Adrenal gland (tissue), 9 donors: ENCODE measurements at regions not wholly inside any gene's neighbourhood (a gene's known extent, or its start where the extent isn't known, plus 50 kb on each side); places are given as distances from the start of the nearest gene placed in this dataset.

Experiments used
- DNase-seq, 7 donors: peaks; one replicate each; pipeline ENCODE4 v3.0.0-alpha.2; 2019 to 2020
- H3K27ac ChIP-seq, 5 donors: fragments of 200-600 bp; sonication (generic) in 4 of 5; 1 replicate in 3 of 5; 2 replicates in 2 of 5; pipeline versions ENCODE4 v1.5.1 to v1.8.0; 2016 to 2020; ENCODE audit warnings: mild to moderate bottlenecking in 1 of 5
- H3K27me3 ChIP-seq: fragments of 200-600 bp; 2 replicates; pipeline ENCODE4 v1.8.0; 2021
- H3K36me3 ChIP-seq, 2 donors: fragments of 200-600 bp; replicated peaks in 1 of 2; 1 replicate in 1 of 2; 2 replicates in 1 of 2; pipeline versions ENCODE4 v1.5.1 to v1.8.0; 2018 to 2022
- H3K4me1 ChIP-seq, 2 donors: fragments of 200-600 bp; replicated peaks in 1 of 2; 1 replicate in 1 of 2; 2 replicates in 1 of 2; pipeline versions ENCODE4 v1.5.1 to v1.8.0; 2018 to 2021
- H3K4me3 ChIP-seq, 4 donors: fragments of 200-600 bp; sonication (generic) in 3 of 4; one replicate each; pipeline ENCODE4 v1.5.1; 2016 to 2018
- H3K9me3 ChIP-seq, 3 donors: fragments of 200-600 bp; sonication (generic) in 1 of 3; replicated peaks in 1 of 3; 1 replicate in 2 of 3; 2 replicates in 1 of 3; pipeline versions ENCODE4 v1.5.1 to v1.8.0; 2016 to 2021
- CTCF ChIP-seq, 6 experiments: fragments of 450-650 bp in 4 of 6; fragments of 200-600 bp in 2 of 6; sonication (generic) in 1 of 6; IDR thresholded peaks; 1 replicate in 5 of 6; 2 replicates in 1 of 6; pipeline versions ENCODE4 v1.5.1 to v1.8.0; 2016 to 2021; ENCODE audit warnings: antibody characterized with exemption in 6 of 6, mild to moderate bottlenecking in 2 of 6, moderate library complexity in 1 of 6
- POLR2A ChIP-seq, 2 donors: fragments of 450-650 bp; IDR thresholded peaks; one replicate each; pipeline ENCODE4 v1.6.1; 2017; ENCODE audit warnings: antibody characterized with exemption in 2 of 2, mild to moderate bottlenecking in 2 of 2, moderate library complexity in 1 of 2
- WGBS, 4 donors: extraction: QIAGEN DNeasy Blood & Tissue Kit in 2 of 4; methylation state at CpG; one replicate each; pipeline versions ENCODE4 v1.1.5 to v1.1.7; 2013 to 2017; 5-methylcytosine and 5-hydroxymethylcytosine counted together
- intact Hi-C, 2 donors: fragments of 100-400 bp; cut with DNase I; formaldehyde crosslinking; loops; one replicate each; pipeline versions ENCODE4 v1.14.1 to v1.15.0; 2022 to 2023
- donor health status: healthy with polysubstance abuse.
- donor health status: Bipolar disorder and iron deficiency.
- donor health status: DM: yes; HTN: yes; CAD: no.
- donor health status: DM: no; HTN: no; CAD: no.
- donor health status: DM: no; HTN: no; CAD: no.

GRCh38 chr7:156466955-156467625 is 173.5 kb upstream of the RNF32 start:
- H3K9me3 ChIP-seq, result no peaks in the 10 kb centered on the region
- no peaks in the 10 kb centered on the region for H3K4me1 ChIP-seq
- TF ChIP-seq POLR2A (IDR thresholded peaks at IDR 0.05), result no peak
- TF ChIP-seq CTCF (IDR thresholded peaks at IDR 0.05), result no peak
- intact Hi-C loops, result loop anchor here in 1 of 2 donors (5.0 kb wide), 1 partner anchor 655 kb away; the partner anchor contains the start of gene SHH
- H3K27me3 ChIP-seq, result no peaks in the 10 kb centered on the region
- no peak overlapping the region for H3K27ac ChIP-seq
- no peaks in the 10 kb centered on the region for H3K36me3 ChIP-seq
- DNase-seq, result no peak
- H3K4me3 ChIP-seq, result no peak overlapping the region
- 76 to 85% (median 79%) methylated on average over 10 to 11 of the region's 11 CpGs for WGBS, 4 donors

GRCh38 chr7:156466272-156466671 is 174.3 kb upstream of the RNF32 start:
- DNase-seq, result no peak
- no peaks in the 10 kb centered on the region for H3K36me3 ChIP-seq
- no peak overlapping the region for H3K27ac ChIP-seq
- TF ChIP-seq POLR2A (IDR thresholded peaks at IDR 0.05), result no peak
- TF ChIP-seq CTCF (IDR thresholded peaks at IDR 0.05), result no peak
- WGBS, 4 donors, result 69 to 75% (median 72%) methylated on average over 13 of the region's 13 CpGs
- no peaks in the 10 kb centered on the region for H3K9me3 ChIP-seq
- H3K4me3 ChIP-seq, result no peak overlapping the region
- no peaks in the 10 kb centered on the region for H3K27me3 ChIP-seq
- H3K4me1 ChIP-seq, result no peaks in the 10 kb centered on the region
- intact Hi-C loops, result loop anchor here in 1 of 2 donors (5.0 kb wide), 1 partner anchor 654 kb away; the partner anchor contains the start of gene SHH

- Histone ChIP-seq H3K9me3 (no peaks in the 10 kb centered on the region), H3K27ac (no peak overlapping the region), H3K36me3 (no peaks in the 10 kb centered on the region), H3K4me1 (no peaks in the 10 kb centered on the region), H3K4me3 (no peak overlapping the region), H3K27me3 (no peaks in the 10 kb centered on the region)
- intact Hi-C loops, result loop anchor here in 1 of 2 donors (5.0 kb wide), 1 partner anchor 653 kb away; the partner anchor contains the start of gene SHH
- no peak for TF ChIP-seq CTCF (IDR thresholded peaks at IDR 0.05)
- no peak for TF ChIP-seq POLR2A (IDR thresholded peaks at IDR 0.05)
- DNase-seq, result peak in 1 of 7 donors; percentile 15
- 81 to 91% (median 83%) methylated on average over 10 of the region's 10 CpGs for WGBS, 4 donors
Observed at GRCh38 chr7:156465186-156465585, 175.4 kb upstream of the RNF32 start.

GRCh38 chr7:156464339-156464738 is 176.2 kb upstream of the RNF32 start:
- Histone ChIP-seq H3K36me3 (no peaks in the 10 kb centered on the region), H3K27me3 (no peaks in the 10 kb centered on the region), H3K4me3 (no peak overlapping the region), H3K27ac (no peak overlapping the region), H3K9me3 (no peaks in the 10 kb centered on the region), H3K4me1 (no peaks in the 10 kb centered on the region)
- WGBS, 4 donors, result 83 to 92% (median 85%) methylated on average over 10 of the region's 10 CpGs
- TF ChIP-seq CTCF (IDR thresholded peaks at IDR 0.05) (no peak), POLR2A (IDR thresholded peaks at IDR 0.05) (no peak)
- intact Hi-C loops, result no loop called here
- peak in 1 of 7 donors; percentile 30 for DNase-seq
